ENCODE measurements at regions not wholly inside any gene's neighbourhood (a gene's known extent, or its start where the extent isn't known, plus 50 kb on each side); places are given as distances from the start of the nearest gene placed in this dataset.

- Histone ChIP-seq H3K4me3 (no peak overlapping the region), H3K4me1 (no peaks in the 10 kb centered on the region), H3K9me3 (no peaks in the 10 kb centered on the region), H3K27me3 (no peaks in the 10 kb centered on the region), H3K36me3 (no peaks in the 10 kb centered on the region), H3K27ac (no peak overlapping the region)
- DNase-seq (ENCODE audit: low spot score in 2 of 2) = no peak
- TF ChIP-seq, protein P1, sequence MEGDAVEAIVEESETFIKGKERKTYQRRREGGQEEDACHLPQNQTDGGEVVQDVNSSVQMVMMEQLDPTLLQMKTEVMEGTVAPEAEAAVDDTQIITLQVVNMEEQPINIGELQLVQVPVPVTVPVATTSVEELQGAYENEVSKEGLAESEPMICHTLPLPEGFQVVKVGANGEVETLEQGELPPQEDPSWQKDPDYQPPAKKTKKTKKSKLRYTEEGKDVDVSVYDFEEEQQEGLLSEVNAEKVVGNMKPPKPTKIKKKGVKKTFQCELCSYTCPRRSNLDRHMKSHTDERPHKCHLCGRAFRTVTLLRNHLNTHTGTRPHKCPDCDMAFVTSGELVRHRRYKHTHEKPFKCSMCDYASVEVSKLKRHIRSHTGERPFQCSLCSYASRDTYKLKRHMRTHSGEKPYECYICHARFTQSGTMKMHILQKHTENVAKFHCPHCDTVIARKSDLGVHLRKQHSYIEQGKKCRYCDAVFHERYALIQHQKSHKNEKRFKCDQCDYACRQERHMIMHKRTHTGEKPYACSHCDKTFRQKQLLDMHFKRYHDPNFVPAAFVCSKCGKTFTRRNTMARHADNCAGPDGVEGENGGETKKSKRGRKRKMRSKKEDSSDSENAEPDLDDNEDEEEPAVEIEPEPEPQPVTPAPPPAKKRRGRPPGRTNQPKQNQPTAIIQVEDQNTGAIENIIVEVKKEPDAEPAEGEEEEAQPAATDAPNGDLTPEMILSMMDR (IDR thresholded peaks at IDR 0.05) = no peak
- intact Hi-C loops (cut with DNase I) = no loop called here
Observed at GRCh38 chr5:58235299-58235698, 224.6 kb downstream of the PLK2 start.

DNA sequence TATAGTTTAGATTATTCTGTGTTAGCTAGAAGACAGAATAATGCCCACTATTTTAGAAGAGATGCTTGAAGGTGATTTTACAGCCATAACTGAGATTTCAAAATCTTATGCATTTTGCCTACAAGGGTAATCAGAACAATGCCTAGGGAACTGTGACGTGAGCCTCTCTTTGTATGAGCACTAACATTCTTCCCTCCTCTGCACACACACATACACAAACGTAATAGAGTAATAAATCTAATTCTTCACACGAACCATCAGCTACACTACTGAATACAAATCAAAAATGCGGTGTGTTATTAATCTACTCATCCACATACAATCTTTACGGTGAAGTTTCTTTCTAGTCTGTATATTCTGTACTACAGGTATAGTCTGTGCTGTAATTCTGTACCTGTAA lies 227.8 kb downstream of the PLK2 start:
- peaks cover 0 to 10% of the 10 kb centered on the region in 2 donors for H3K4me1 ChIP-seq
- no peak for DNase-seq (ENCODE audit: low spot score in 2 of 2)
- no peaks in the 10 kb centered on the region for H3K27me3 ChIP-seq
- intact Hi-C loops (cut with DNase I) = no loop called here
- H3K4me3 ChIP-seq = no peak overlapping the region
- TF ChIP-seq, protein P1 (IDR thresholded peaks at IDR 0.05) = no peak
- H3K36me3 ChIP-seq = no peaks in the 10 kb centered on the region
- no peak overlapping the region for H3K27ac ChIP-seq
- no peaks in the 10 kb centered on the region for H3K9me3 ChIP-seq

- Histone ChIP-seq H3K27ac (no peak overlapping the region), H3K27me3 (no peaks in the 10 kb centered on the region), H3K4me3 (no peak overlapping the region), H3K9me3 (no peaks in the 10 kb centered on the region), H3K4me1 (peaks cover 0 to 17% of the 10 kb centered on the region in 2 donors), H3K36me3 (no peaks in the 10 kb centered on the region)
- no peak for DNase-seq (ENCODE audit: low spot score in 2 of 2)
- intact Hi-C loops (cut with DNase I) = no loop called here
- TF ChIP-seq, protein P1 (IDR thresholded peaks at IDR 0.05) = no peak
Observed at GRCh38 chr5:58231041-58231440, 228.8 kb downstream of the PLK2 start.

DNA sequence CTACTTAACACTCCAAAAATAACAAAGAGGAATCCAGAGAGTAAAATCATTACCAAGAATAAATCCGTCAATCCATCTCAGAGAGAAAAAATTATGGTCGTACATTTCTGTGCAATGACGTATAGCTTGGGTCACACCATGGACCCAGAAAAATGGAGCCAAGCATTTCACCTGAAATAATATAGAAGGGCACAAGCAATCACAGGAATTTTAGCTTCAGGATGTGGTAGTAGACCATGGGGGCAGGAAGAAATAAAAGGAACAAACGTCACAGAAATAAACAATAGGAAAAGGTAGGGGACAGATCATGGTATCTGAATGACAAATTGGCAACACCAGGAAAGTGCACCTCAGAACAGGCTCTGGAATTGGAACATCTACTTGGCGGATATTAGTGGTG lies 231.0 kb downstream of the PLK2 start:
- Histone ChIP-seq H3K4me1 (peaks cover 0 to 28% of the 10 kb centered on the region in 2 donors), H3K27ac (peak overlapping the region in 1 of 2 donors; percentile 33)

DNA sequence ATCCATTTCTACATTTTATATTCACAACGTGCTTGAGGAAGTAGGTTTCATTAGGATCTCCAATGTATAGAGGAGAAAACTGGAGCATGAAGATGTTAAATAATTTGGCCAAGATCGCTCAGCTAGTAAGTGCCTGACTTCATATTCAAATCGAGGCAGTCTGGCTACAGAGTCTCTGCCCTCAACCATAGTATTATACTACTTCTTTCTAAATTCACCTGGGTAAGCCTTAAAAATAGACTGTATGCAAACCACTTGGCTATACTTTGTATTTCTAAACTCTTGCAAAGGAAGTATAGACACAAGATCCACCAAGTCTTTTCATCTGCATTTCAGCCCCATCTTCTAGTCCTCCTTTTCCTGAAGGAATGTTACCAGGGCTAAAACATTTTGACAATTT lies 232.0 kb downstream of the PLK2 start:
- Histone ChIP-seq H3K27ac (peak overlapping the region; percentile 88), H3K36me3 (no peaks in the 10 kb centered on the region), H3K9me3 (no peaks in the 10 kb centered on the region), H3K4me1 (peaks cover 0 to 28% of the 10 kb centered on the region in 2 donors), H3K4me3 (no peak overlapping the region), H3K27me3 (no peaks in the 10 kb centered on the region)
- no peak for DNase-seq (ENCODE audit: low spot score in 2 of 2)
- intact Hi-C loops (cut with DNase I) = loop anchor here (2.0 to 10.0 kb wide), 2 partner anchors 233 to 933 kb away; partner anchors contain the start of gene PLK2
- TF ChIP-seq, protein P1 (IDR thresholded peaks at IDR 0.05) = no peak

More for the DNA sequence above, 231.0 kb downstream of the PLK2 start:
- intact Hi-C loops (cut with DNase I) = loop anchor here (10.0 kb wide), 1 partner anchor 934 kb away; no protein-coding TSS in a partner anchor
- TF ChIP-seq, protein P1 (IDR thresholded peaks at IDR 0.05) = no peak
- Histone ChIP-seq H3K9me3 (no peaks in the 10 kb centered on the region), H3K27me3 (no peaks in the 10 kb centered on the region), H3K4me3 (no peak overlapping the region), H3K36me3 (no peaks in the 10 kb centered on the region)
- no peak for DNase-seq (ENCODE audit: low spot score in 2 of 2)

DNA sequence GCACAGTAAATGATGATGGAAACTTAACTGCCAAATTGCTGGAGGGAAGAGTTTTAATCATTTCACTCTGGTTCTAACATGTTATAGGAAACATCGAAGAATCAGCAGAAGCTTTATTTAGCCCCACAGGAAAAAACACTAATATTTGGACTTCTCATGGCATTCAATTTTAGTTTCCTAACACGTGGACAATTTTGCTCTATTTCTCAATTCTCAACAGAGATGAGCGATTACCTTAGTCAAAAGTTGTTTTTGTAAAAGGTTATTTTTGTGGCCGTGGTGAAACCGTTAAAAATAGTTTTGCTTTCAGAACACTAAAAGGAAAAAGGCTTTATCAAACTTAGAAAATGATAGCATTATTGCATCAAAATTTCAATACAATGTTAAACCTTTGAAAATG lies 235.2 kb downstream of the PLK2 start:
- intact Hi-C loops (cut with DNase I) = loop anchor here (10.0 kb wide), 1 partner anchor 930 kb away; no protein-coding TSS in a partner anchor
- TF ChIP-seq, protein P1 (IDR thresholded peaks at IDR 0.05) = no peak
- H3K36me3 ChIP-seq = no peaks in the 10 kb centered on the region

More for the DNA sequence above, 235.2 kb downstream of the PLK2 start:
- H3K9me3 ChIP-seq = no peaks in the 10 kb centered on the region
- H3K4me1 ChIP-seq = peaks cover 0 to 26% of the 10 kb centered on the region in 2 donors
- H3K27ac ChIP-seq = peak overlapping the region; percentile 88
- no peak for DNase-seq (ENCODE audit: low spot score in 2 of 2)
- H3K4me3 ChIP-seq = peak overlapping the region in 1 of 2 donors; percentile 41
- H3K27me3 ChIP-seq = no peaks in the 10 kb centered on the region
